AG04450 (cell line): ENCODE measurements at regions not wholly inside any gene's neighbourhood (a gene's known extent, or its start where the extent isn't known, plus 50 kb on each side); places are given as distances from the start of the nearest gene placed in this dataset.
"Not testable (repeated sequence)": the region's sequence is repeated elsewhere in the genome, so short reads cannot be mapped to it uniquely, and the experiment has no call there.

Source experiments
- CTCF ChIA-PET: fragments of 300-600, 350-600 bp; formaldehyde crosslinking; extraction: SDS; loops from one replicate; lab custom pipeline; 2022; ENCODE audit warnings: antibody characterized with exemption, inconsistent platforms; lab: Charles Lee
- POLR2A ChIA-PET: fragments of 350-600 bp; formaldehyde crosslinking; extraction: SDS; loops from one replicate; lab custom pipeline; 2021; ENCODE audit warnings: antibody characterized with exemption, inconsistent platforms; lab: Yijun Ruan, JAX
- DNase-seq: peaks from one replicate; pipeline ENCODE4 v3.0.0-alpha.2; 2011; ENCODE audit warnings: low read depth, low spot score
- H3K27ac ChIP-seq: one replicate; pipeline ENCODE4 v1.5.1; 2012; ENCODE audit warnings: low read depth, low read length, control low read depth
- H3K27me3 ChIP-seq: one replicate; pipeline ENCODE4 v1.6.0; 2012; ENCODE audit warnings: low read length; ENCODE audit not compliant: control insufficient read depth, insufficient read depth
- H3K4me3 ChIP-seq: 2 replicates; pipeline ENCODE4 v1.5.1; 2011; ENCODE audit warnings: mild to moderate bottlenecking, low read depth, low read length, control low read depth
- H3K9me3 ChIP-seq: 2 replicates; pipeline ENCODE4 v1.5.1; 2012; ENCODE audit warnings: low read length; ENCODE audit not compliant: control insufficient read depth, insufficient read depth
- TF ChIP-seq, protein P1 (sequence below): IDR thresholded peaks from 2 replicates; pipeline ENCODE4 v1.5.1; 2011; ENCODE audit warnings: low read depth, low read length, control low read depth, inconsistent platforms

DNA sequence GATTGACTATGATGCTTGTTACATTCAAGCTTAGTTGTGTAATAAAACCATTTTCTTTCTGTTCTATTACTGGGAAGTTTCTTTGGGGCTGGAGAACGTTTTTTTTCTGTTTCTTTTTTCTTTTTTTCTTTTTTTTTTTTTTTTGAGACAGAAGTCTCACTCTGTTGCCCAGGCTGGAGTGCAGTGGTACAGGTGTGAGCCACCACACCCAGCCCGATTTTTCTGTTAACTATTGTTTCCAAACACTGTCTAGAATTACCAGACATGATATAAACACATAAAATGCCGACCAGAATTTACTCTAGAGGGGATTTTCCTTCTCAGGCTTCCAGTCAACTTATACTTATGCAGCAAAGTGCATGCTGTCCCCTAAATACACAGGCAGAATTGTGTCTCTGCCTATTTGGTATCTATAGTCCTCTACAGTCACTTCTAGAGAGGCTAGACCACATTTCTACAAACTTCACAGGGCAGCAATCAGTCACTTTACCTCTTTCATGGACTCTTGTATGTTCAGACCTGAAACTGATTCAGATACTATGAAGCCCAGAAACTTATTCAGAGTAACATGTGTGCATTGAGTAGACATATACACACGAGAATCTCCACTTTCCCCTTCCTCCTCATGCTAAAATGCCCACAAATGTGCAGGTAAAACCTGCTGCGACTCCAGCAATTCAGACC lies 121.2 kb downstream of the ZNF737 start:
- Histone ChIP-seq H3K27ac (no peak overlapping the region), H3K4me3 (no peak overlapping the region), H3K27me3 (no peaks in the 10 kb centered on the region), H3K9me3 (peaks cover 8% of the 10 kb centered on the region; the same call in 1 of the 2 replicates)
- TF ChIP-seq, protein P1, sequence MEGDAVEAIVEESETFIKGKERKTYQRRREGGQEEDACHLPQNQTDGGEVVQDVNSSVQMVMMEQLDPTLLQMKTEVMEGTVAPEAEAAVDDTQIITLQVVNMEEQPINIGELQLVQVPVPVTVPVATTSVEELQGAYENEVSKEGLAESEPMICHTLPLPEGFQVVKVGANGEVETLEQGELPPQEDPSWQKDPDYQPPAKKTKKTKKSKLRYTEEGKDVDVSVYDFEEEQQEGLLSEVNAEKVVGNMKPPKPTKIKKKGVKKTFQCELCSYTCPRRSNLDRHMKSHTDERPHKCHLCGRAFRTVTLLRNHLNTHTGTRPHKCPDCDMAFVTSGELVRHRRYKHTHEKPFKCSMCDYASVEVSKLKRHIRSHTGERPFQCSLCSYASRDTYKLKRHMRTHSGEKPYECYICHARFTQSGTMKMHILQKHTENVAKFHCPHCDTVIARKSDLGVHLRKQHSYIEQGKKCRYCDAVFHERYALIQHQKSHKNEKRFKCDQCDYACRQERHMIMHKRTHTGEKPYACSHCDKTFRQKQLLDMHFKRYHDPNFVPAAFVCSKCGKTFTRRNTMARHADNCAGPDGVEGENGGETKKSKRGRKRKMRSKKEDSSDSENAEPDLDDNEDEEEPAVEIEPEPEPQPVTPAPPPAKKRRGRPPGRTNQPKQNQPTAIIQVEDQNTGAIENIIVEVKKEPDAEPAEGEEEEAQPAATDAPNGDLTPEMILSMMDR = no peak
- POLR2A ChIA-PET = no interaction called here
- no peak for DNase-seq
- CTCF ChIA-PET = no interaction called here

DNA sequence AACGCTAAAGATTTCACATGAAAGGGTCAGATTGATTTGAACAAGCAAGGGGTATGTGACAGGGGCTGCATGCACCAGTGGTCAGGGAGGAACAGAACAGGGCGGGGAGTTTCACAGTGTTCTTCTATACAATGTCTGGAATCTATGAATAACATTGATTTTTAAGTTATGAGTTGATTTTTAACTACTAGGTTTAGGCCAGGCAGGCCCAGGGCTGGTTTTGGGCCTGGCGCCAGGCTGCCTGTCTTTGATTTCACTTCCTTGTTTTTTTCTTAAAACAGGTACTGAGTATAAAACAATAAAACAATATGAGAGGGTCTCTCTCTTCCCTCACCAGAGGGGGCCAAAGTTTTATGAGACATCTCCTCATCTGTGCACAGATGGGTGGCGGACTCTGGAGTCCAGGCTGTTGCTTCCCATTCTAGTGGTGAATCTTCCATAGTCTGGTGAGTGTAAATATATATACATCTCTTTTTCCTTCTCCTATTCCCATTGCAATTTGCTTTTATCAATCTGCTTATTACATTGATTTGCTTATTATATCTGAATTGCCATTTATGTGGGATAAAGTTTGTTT lies 133.2 kb downstream of the ZNF737 start:
- H3K27ac ChIP-seq, CTCF ChIA-PET, POLR2A ChIA-PET, DNase-seq, H3K4me3 ChIP-seq, H3K27me3 ChIP-seq: not testable (repeated sequence)
- peaks cover 19% of the 10 kb centered on the region for H3K9me3 ChIP-seq

DNA sequence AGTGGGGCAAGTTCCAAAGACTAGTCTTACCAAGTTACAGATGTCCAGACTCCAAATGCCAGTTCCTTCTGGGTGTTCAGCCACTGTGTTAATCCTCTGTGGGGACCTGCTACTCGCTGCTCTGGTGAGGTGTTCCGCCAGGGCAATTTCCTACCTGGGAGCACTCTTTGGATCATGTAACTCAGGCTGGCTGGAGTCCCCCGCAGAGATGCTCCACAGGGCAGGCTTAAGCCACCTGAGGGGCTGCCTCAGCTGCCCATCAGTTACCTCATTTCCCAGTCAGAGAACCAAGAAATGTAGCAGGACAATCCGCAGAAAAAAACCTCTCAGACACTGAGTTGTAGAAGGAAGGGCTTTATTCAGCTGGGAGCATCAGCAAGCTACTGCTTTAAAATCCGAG lies 133.8 kb downstream of the ZNF737 start:
- no peak for DNase-seq
- CTCF ChIA-PET = no interaction called here
- Histone ChIP-seq H3K27me3 (no peaks in the 10 kb centered on the region), H3K27ac (no peak overlapping the region), H3K9me3 (peaks cover 19% of the 10 kb centered on the region), H3K4me3 (no peak overlapping the region)
- POLR2A ChIA-PET = no interaction called here
- TF ChIP-seq, protein P1 = no peak

DNA sequence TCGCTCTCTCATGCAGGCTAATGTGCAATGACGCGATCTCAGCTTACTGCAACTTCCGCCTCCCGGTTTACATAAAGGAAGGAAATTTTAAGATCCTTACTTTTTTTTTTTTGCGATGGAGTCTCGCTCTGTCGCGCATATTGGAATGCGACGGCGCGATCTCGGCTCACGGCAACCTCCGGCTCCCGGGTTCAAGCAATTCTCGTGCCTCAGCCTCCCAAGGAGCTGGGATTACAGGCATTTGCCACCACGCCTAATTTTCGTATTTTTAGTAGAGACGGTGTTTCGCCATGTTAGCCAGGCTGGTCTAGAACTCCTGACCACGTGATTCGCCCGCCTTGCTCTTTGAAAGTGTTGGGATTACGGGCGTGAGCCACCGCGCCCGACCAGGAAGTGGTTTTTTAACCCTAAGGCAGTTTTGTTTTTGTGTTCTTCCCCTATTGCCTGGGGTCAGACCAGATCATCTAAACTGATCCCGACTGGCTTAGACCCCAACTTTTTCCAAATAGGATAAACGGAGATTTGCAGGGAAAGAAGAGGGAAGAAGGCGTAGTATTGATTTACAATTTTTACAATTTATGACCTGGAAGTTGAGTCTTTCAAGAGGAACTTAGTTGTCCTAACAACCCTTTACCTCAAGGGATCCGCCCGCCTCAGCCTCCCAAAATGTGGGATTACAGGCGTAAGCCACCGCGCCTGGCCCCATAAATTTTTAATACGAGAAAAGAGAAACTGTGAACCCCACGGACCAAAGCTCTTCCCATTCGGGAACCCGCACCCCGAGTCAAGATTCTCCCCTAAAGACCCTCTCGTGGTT lies 142.0 kb downstream of the ZNF737 start:
- POLR2A ChIA-PET = interaction anchor here (0.7 to 0.9 kb wide), 3 partner anchors 371 to 547 kb away, joined by 3 read pairs; partner anchors contain the start of gene ZNF93
- peak overlapping the region; percentile 49 for H3K27ac ChIP-seq
- TF ChIP-seq, protein P1 = no peak
- H3K9me3 ChIP-seq = peaks cover 28% of the 10 kb centered on the region
- peak overlapping the region; percentile 61 for H3K4me3 ChIP-seq
- CTCF ChIA-PET = no interaction called here
- DNase-seq = no peak
- no peaks in the 10 kb centered on the region for H3K27me3 ChIP-seq

DNA sequence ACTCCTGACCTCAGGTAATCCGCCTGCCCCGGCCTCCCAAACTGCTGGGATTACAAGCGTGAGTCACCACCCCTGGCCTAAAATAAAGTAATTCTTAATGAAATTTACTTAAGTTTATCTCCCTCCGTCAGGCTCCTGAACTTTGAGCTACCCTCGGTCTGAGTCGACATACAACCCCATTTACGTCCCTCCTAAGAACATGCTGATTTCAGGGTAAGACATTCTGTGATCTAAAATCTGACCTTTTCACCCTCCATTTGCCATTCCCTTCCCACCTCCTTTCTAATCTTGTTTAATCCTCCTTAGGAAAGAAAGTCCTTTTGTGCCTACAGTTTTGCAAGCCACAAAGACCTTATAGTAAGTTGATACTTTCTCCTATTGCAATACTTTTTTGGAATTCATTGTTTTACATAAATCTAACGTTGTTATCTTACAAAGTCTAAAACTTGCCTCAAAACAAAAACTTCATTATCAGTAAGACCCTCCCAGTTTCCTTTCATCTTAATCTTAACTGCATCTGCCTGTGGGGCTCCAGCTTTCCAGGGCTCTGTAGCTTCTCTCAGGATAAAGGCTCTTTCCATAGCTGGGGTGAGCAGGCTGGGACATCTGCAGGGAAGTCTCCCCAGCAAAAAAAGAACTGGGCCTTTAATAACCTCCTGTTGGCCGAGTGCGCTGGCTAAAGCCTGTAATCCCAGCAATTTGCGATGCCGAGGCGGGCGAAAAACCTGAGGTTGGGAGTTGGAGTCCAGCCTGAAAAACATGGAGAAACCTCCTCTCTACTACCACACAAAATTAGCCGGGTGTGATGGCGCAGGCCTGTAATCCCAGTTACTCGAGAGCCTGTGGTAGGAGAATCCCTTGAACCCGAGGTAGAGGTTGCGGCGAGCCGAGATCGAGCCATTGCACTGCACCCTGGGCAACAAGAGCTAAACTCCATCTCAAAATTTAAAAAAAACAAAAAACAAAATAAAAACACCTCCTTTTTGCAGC lies 143.1 kb downstream of the ZNF737 start:
- no peak overlapping the region for H3K27ac ChIP-seq

More for the DNA sequence above, 143.1 kb downstream of the ZNF737 start:
- TF ChIP-seq, protein P1 = no peak
- peaks cover 32% of the 10 kb centered on the region for H3K9me3 ChIP-seq
- ChIA-PET CTCF (no interaction called here), POLR2A (interaction anchor here (0.7 kb wide), 2 partner anchors 522 to 548 kb away, joined by 3 read pairs; partner anchors contain the start of gene ZNF93)
- no peaks in the 10 kb centered on the region for H3K27me3 ChIP-seq
- DNase-seq = no peak
- peak overlapping the region; percentile 61 for H3K4me3 ChIP-seq
